NCI-H69 (cell line): ENCODE measurements at regions not wholly inside any gene's neighbourhood (a gene's known extent, or its start where the extent isn't known, plus 50 kb on each side); places are given as distances from the start of the nearest gene placed in this dataset.

Source experiments
- DNase-seq: peaks from one replicate; lab custom pipeline; 2025; lab: John Stamatoyannopoulos, UW

GRCh38 chr11:116598556-116598955 is 174.2 kb downstream of the BUD13 start:
- DNase-seq, result no peak

DNA sequence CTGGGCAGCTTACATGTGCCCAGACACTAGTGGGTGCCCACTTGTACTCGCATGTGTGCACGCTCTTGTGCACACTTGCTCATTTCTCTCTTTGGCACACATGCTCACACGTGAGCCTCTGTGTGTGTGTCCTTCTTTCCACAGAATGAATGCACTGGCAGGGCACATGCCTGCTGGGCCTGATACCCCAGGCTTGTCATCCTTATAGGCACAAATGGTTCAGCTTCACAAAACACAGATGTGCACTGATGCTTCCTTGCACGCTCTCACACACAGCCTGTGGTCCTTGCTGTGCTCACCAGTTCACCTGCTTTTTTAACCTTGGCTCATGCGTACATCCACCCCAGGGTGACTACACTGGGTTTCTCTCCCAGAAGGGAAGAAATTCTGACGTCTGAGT is 174.8 kb downstream of the BUD13 start:
- no peak for DNase-seq

GRCh38 chr11:116596346-116597260 is 176.2 kb downstream of the BUD13 start:
- peak; percentile 76 for DNase-seq

DNA sequence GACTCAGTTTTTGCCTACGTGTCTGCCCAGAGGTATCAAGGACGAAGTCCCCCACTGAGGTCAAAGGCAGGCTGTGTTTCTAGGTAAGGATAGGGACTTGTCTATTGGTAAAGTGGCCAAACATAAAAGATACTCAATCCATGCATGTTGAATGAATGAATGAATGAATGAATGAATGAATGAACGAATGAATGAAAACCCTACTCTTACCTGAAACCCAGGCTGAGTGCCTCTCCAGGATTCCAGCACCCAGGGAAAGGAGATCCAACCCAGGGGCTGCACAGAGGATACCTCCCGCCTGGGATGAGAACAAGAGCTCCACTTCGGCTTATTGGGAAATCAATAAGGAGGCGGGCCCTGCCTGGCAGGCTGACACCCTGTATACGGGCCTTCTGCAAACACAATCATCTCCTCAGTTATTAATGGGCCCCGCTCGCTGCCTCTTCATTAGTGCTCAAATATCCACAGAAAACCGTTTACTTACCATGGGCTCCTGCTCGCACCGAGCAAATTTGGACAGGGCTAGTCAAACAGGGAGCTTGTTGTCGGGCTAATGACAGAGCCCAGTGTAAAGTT is 177.4 kb downstream of the BUD13 start:
- peak; percentile 89 for DNase-seq

- DNase-seq, result no peak
Measured at GRCh38 chr11:116590844-116591570, 181.8 kb downstream of the BUD13 start.

GRCh38 chr11:116589402-116589801 is 183.4 kb downstream of the BUD13 start:
- no peak for DNase-seq

- no peak for DNase-seq
Measured at GRCh38 chr11:116586392-116586791, 186.4 kb downstream of the BUD13 start.

GRCh38 chr11:116582571-116582970 is 190.2 kb downstream of the BUD13 start:
- peak; percentile 94 for DNase-seq

DNA sequence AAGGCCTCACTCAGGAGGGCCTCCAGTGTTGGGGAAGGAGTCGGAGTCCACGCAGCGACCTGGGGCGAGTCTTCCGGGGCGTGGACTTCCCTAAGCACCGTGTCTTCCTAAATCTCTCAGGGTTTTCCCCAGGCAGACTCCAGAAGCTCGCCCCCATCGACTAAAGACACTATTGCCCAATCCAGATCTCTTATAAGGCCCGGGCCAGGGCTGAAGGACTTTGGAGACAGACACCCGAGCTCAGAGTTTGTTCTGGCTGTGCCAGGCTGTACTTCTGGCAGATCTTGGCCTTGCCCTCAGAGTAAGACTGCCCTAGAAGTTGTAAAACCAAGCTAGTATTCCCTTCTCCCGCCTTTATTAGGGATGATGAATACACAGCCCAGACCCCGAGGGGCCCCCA is 191.4 kb downstream of the BUD13 start:
- peak; percentile 69 for DNase-seq

- DNase-seq, result peak; percentile 99
Measured at GRCh38 chr11:116580799-116581198, 192.0 kb downstream of the BUD13 start.

GRCh38 chr11:116579857-116580727 is 192.7 kb downstream of the BUD13 start:
- peak; percentile 90 for DNase-seq

GRCh38 chr11:116579031-116579653 is 193.6 kb downstream of the BUD13 start:
- DNase-seq, result peak; percentile 96

GRCh38 chr11:116577956-116578355 is 194.8 kb downstream of the BUD13 start:
- peak; percentile 60 for DNase-seq

- DNase-seq, result peak; percentile 81
Measured at GRCh38 chr11:116577273-116577672, 195.5 kb downstream of the BUD13 start.

- peak; percentile 75 for DNase-seq
Measured at GRCh38 chr11:116576526-116576925, 196.3 kb downstream of the BUD13 start.

DNA sequence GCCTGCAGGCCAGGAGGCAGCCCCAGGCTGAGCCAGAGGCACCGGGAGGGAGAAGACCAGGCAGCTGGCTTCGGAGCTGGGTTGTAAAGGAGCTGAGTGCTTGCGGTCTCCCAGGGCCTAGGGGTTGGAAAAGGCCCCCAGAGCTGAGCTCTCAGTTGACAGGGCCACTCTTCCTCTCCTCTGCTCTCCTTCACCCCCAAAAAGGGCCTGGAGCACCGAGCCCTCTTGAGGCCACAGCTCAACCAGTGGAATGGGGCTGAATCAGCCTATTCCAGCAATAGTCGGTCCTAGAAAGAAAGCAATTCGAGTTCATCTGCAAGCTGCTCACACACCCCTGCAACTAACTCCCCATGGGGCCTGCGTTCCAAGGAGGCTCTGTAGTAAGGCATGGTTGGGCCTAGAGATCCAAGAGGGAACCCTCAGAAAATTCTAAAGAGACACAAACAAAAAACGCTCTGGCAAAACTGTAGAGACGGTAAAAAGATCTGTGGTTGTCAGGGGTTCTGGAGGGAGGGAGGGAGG is 205.0 kb downstream of the BUD13 start:
- DNase-seq, result no peak

DNA sequence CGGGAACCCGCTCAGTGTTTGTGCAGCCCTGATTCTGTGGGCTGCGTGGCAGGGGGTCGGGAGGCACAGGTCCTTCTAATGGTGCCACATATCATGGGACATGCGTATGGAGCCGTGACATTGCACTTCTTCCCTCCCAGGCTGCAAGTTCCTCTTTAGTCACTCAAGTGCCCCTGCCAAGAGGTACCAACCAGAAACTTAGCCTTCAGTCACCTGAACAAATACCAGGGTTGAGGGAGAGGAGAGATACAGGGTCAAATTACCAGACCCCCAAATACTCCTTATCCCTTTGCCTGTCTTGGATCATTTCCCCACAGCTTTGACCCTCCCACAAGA is 209.1 kb downstream of the BUD13 start:
- no peak for DNase-seq

DNA sequence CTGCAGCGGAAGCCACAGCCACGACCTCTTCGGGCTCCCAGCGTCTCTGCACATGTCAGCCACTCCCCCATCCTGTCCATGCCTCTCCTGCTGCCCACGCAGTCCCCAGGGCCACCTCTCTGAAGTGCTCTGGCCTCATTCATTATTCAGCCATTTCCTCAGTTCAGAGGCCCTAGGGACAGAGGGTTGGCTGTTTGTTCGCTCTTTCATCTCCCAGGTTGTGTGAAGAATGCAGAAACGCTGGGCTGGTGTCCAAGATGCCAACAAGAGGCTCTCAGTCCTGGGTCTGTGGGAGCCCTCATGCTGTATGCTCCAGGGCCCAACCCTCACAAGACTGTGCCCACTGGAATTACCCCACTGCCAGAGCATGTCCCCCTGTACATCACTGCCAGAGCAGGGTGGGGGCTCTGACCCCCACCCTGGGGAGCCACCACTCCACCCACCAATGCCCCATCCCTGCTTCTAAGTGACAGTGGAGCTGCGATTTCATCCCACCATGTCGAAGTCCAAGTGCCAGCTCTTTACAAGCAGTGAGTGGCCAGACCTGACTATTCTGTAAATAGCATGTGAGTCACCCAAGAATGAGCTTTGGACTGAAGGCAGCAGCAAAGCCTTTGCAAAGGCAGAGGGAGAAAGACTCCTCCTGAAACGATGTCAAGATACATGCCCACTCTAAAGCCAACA is 209.6 kb downstream of the BUD13 start:
- DNase-seq, result peak; percentile 85

DNA sequence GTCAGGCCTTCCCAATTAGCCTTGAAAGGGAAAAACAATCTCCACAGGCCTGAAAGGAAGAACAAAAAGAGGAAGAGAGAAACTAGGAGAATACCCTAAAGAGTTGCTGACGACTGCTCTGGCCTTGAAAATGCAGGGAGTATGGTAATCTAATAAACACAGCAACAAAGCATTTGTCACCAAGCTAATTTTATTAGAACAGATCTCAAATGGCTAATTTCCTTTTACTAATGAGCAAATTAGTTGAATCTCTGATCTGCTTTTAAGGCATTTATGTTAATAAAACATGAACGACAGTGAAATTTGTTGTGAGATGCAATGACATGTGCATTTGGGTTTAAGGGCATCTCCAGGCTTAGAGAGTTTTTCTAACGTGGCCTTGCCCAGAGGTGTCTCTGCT is 212.2 kb downstream of the BUD13 start:
- no peak for DNase-seq

DNA sequence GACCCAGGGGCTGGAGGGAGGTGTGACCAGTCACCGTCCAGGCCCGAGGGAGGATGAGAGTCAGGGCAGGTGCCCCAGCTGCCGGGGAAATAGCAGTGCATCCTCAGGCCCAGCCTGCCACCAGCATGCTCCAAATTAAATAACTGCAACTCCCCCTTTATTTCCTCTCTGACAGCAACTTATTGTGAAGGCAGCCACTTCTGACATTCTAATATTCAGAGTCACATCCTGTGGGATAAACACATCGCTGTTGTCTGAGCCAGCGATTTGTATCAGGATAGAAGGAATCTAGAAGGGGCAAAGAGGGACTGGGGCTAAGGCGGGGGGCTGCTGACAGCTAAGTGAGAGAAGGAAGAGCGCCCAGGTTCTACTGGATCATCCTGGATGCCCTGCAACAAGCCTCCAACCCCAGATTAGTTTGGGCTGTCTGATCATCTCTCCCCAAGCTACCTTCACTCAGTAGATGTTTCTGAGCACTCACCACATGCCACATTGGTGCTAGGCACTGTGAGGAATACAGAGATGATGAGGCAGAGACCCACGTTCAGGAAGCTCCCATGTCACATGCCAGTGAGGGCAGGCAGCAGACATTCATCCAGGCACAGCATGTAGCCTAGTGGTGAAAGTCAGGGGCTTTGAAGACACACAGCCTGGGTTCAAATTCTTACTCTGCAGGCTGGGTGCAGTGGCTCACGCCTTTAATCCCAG is 214.1 kb downstream of the BUD13 start:
- DNase-seq, result no peak
